Right cardiac atrium (tissue), 5 donors: ENCODE measurements at regions not wholly inside any gene's neighbourhood (a gene's known extent, or its start where the extent isn't known, plus 50 kb on each side); places are given as distances from the start of the nearest gene placed in this dataset.

Source experiments
- ATAC-seq, 2 donors: fragments of 200-7000 bp; cut with Tn5 transposase; one replicate each; pipeline versions ENCODE4 v1.8.0 to v1.9.1; 2020; ENCODE audit warnings: moderate library complexity in 2 of 2, mild to moderate bottlenecking in 1 of 2
- DNase-seq, 3 donors: peaks; one replicate each; pipeline ENCODE4 v3.0.0-alpha.2; 2020
- H3K27ac ChIP-seq: one replicate; pipeline ENCODE4 v1.5.1; 2013; ENCODE audit warnings: mild to moderate bottlenecking, low read length, control low read depth, moderate library complexity
- H3K27me3 ChIP-seq: one replicate; pipeline ENCODE4 v1.6.1; 2013; ENCODE audit not compliant: control insufficient read depth, insufficient read depth
- H3K4me1 ChIP-seq: one replicate; pipeline ENCODE4 v1.6.1; 2013; ENCODE audit warnings: low read length; ENCODE audit not compliant: control insufficient read depth, insufficient read depth
- H3K4me3 ChIP-seq: one replicate; pipeline ENCODE4 v1.5.1; 2013; ENCODE audit warnings: low read length, control low read depth
- H3K9me3 ChIP-seq: one replicate; pipeline ENCODE4 v1.6.1; 2013; ENCODE audit warnings: low read length; ENCODE audit not compliant: control insufficient read depth
- WGBS: extraction: QIAGEN DNeasy Blood & Tissue Kit; methylation state at CpG from one replicate; pipeline ENCODE4 v1.1.7; 2013; 5-methylcytosine and 5-hydroxymethylcytosine counted together
- intact Hi-C, 4 donors: fragments of 100-400 bp; cut with DNase I; formaldehyde crosslinking; loops; one replicate each; pipeline versions ENCODE4 v1.11.0 to v1.14.0; 2022 to 2023
- donor health status: healthy with polysubstance abuse.
- donor health status: DM: no; HTN: yes; CAD: no.
- donor health status: DM: no; HTN: no; CAD: no.
- donor health status: DM: no; HTN: yes; CAD: no; lungs with severe emphysema.
- donor health status: DM: yes; HTN: yes; CAD: no.

GRCh38 chr12:12017798-12018197 is 52.9 kb upstream of the BCL2L14 start:
- no peaks in the 10 kb centered on the region for H3K9me3 ChIP-seq
- H3K27ac ChIP-seq = no peak overlapping the region
- 53% methylated on average over 4 of the region's 4 CpGs for WGBS
- intact Hi-C loops = loop anchor here in 1 of 4 donors (5.0 to 10.0 kb wide), 2 partner anchors 123 to 435 kb away; no protein-coding TSS in a partner anchor
- H3K4me3 ChIP-seq = no peak overlapping the region
- peaks cover 6% of the 10 kb centered on the region for H3K4me1 ChIP-seq
- DNase-seq (no peak), ATAC-seq (peak; percentile 34 to 52)
- no peaks in the 10 kb centered on the region for H3K27me3 ChIP-seq

- intact Hi-C loops = loop anchor here in 1 of 4 donors (5.0 to 10.0 kb wide), 2 partner anchors 124 to 436 kb away; no protein-coding TSS in a partner anchor
- Histone ChIP-seq H3K27ac (no peak overlapping the region), H3K9me3 (no peaks in the 10 kb centered on the region), H3K27me3 (no peaks in the 10 kb centered on the region), H3K4me1 (peaks cover 6% of the 10 kb centered on the region), H3K4me3 (no peak overlapping the region)
- WGBS = 50% methylated on average over 8 of the region's 8 CpGs
- ATAC-seq (peak; percentile 56 to 72), DNase-seq (peak; percentile 46 to 59 (median 58))
Measured at GRCh38 chr12:12018454-12018853, 52.3 kb upstream of the BCL2L14 start.

- ATAC-seq (no peak), DNase-seq (no peak)
- Histone ChIP-seq H3K4me1 (peaks cover 6% of the 10 kb centered on the region), H3K4me3 (no peak overlapping the region), H3K27ac (no peak overlapping the region), H3K9me3 (no peaks in the 10 kb centered on the region), H3K27me3 (no peaks in the 10 kb centered on the region)
- intact Hi-C loops = loop anchor here in 1 of 4 donors (5.0 to 10.0 kb wide), 2 partner anchors 125 to 438 kb away; no protein-coding TSS in a partner anchor
- WGBS = 98% methylated on average over 9 of the region's 9 CpGs
Measured at GRCh38 chr12:12019881-12020280, 50.9 kb upstream of the BCL2L14 start.

GRCh38 chr12:12020762-12021161 is 50.0 kb upstream of the BCL2L14 start:
- intact Hi-C loops = no loop called here
- 75% methylated on average over 4 of the region's 4 CpGs for WGBS
- Histone ChIP-seq H3K9me3 (no peaks in the 10 kb centered on the region), H3K27ac (no peak overlapping the region), H3K27me3 (no peaks in the 10 kb centered on the region), H3K4me3 (no peak overlapping the region), H3K4me1 (peaks cover 6% of the 10 kb centered on the region)
- DNase-seq = no peak
- ATAC-seq = no peak
